Calu3 (cell line): ENCODE measurements at regions not wholly inside any gene's neighbourhood (a gene's known extent, or its start where the extent isn't known, plus 50 kb on each side); places are given as distances from the start of the nearest gene placed in this dataset.

Experiments used
- BruUV-seq: library from RNA; stranded (reverse); fragments of 400-500 nt; replicated peaks from 2 replicates; lab custom pipeline; 2021; lab: Mats Ljungman, UMichigan
- CTCF ChIA-PET: fragments of 300-600 bp; sonication (Branson Sonifier 250); formaldehyde crosslinking; loops from one replicate; lab custom pipeline; 2022; ENCODE audit warnings: antibody characterized with exemption; lab: Charles Lee
- DNase-seq: peaks from one replicate; pipeline ENCODE4 v3.0.0; 2022
- H3K27ac Mint-ChIP-seq: one replicate; pipeline ENCODE4 v1.8.0; 2022; ENCODE audit warnings: mixed read lengths; ENCODE audit not compliant: unreplicated experiment
- H3K27me3 Mint-ChIP-seq: one replicate; pipeline ENCODE4 v1.8.0; 2022; ENCODE audit warnings: mixed read lengths; ENCODE audit not compliant: unreplicated experiment
- H3K36me3 Mint-ChIP-seq: one replicate; pipeline ENCODE4 v1.8.0; 2022; ENCODE audit warnings: mild to moderate bottlenecking, moderate library complexity, mixed read lengths; ENCODE audit not compliant: insufficient read depth, unreplicated experiment
- H3K4me1 Mint-ChIP-seq: one replicate; pipeline ENCODE4 v1.8.0; 2022; ENCODE audit warnings: mild to moderate bottlenecking, low read depth, mixed read lengths; ENCODE audit not compliant: unreplicated experiment
- H3K4me3 Mint-ChIP-seq: one replicate; pipeline ENCODE4 v1.8.0; 2022; ENCODE audit warnings: mild to moderate bottlenecking, low read depth, moderate library complexity, mixed read lengths; ENCODE audit not compliant: unreplicated experiment
- H3K9me3 Mint-ChIP-seq: one replicate; pipeline ENCODE4 v1.8.0; 2022; ENCODE audit warnings: low read depth, mixed read lengths; ENCODE audit not compliant: unreplicated experiment
- intact Hi-C: fragments of 100-400 bp; cut with micrococcal nuclease; formaldehyde crosslinking; loops from one replicate; pipeline ENCODE4 v1.10.0; 2022; ENCODE audit not compliant: unreplicated experiment
- TF ChIP-seq, protein P1 (sequence below): fragments of 200-600 bp; IDR thresholded peaks from one replicate; pipeline ENCODE4 v1.8.0; 2022; ENCODE audit warnings: antibody characterized with exemption; ENCODE audit not compliant: unreplicated experiment

DNA sequence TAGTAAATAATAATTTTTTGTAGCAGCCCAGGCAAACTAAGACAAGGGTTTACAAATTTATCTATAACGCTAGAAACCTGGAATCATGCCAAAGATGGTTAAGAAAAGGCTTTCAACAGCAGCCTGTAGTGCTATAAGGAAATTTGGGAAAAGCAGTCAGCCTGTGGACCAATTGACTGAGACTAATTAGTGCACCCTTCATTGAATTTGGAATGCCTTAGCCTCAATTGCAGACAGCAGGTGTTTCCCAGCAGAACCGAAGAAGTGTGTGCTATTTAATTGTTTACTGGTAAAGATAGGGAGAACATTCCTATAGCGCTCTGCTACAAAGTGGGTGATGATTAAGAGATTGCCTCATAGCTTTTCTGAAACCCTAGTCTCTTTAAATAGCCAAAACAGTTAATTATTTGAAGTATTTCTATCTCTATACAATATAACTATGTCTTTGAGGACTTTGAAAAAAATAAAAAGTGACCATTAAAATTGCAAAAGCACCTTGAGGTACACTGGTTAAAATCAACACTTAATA, 1884.3 kb upstream of the PCDH20 start:
- CTCF ChIA-PET: no interaction called here
- no peak for DNase-seq

DNA sequence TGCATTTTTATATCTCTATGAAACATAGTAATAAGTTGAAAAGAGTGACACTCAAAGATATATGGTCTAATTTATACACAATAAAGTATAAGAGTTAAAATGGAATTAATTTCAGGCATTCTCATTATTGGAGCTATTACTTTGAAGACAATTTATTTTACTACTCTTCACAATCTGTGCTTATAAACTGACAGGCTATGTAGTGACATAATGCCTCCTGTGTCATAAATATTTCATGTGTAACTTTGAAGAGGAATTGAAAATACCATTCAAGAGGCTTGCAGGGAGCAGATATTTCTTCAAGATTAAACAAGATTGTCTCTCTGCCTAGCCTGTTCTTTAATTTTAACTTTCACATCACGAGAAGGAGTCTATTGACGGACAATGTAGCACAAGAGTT, 1881.5 kb upstream of the PCDH20 start:
- H3K4me3 Mint-ChIP-seq: no peak overlapping the region
- no TSS peak for BruUV-seq
- no peaks in the 10 kb centered on the region for H3K4me1 Mint-ChIP-seq
- H3K27me3 Mint-ChIP-seq: no peaks in the 10 kb centered on the region
- H3K27ac Mint-ChIP-seq: no peak overlapping the region
- CTCF ChIA-PET: no interaction called here
- intact Hi-C loops: no loop called here
- no peak for DNase-seq
- TF ChIP-seq, protein P1, sequence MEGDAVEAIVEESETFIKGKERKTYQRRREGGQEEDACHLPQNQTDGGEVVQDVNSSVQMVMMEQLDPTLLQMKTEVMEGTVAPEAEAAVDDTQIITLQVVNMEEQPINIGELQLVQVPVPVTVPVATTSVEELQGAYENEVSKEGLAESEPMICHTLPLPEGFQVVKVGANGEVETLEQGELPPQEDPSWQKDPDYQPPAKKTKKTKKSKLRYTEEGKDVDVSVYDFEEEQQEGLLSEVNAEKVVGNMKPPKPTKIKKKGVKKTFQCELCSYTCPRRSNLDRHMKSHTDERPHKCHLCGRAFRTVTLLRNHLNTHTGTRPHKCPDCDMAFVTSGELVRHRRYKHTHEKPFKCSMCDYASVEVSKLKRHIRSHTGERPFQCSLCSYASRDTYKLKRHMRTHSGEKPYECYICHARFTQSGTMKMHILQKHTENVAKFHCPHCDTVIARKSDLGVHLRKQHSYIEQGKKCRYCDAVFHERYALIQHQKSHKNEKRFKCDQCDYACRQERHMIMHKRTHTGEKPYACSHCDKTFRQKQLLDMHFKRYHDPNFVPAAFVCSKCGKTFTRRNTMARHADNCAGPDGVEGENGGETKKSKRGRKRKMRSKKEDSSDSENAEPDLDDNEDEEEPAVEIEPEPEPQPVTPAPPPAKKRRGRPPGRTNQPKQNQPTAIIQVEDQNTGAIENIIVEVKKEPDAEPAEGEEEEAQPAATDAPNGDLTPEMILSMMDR: no peak
- no peaks in the 10 kb centered on the region for H3K9me3 Mint-ChIP-seq
- H3K36me3 Mint-ChIP-seq: no peaks in the 10 kb centered on the region

More for the DNA sequence above, 1884.3 kb upstream of the PCDH20 start:
- Mint-ChIP-seq H3K4me3 (no peak overlapping the region), H3K9me3 (no peaks in the 10 kb centered on the region), H3K27ac (no peak overlapping the region), H3K36me3 (no peaks in the 10 kb centered on the region), H3K4me1 (no peaks in the 10 kb centered on the region), H3K27me3 (no peaks in the 10 kb centered on the region)
- TF ChIP-seq, protein P1: no peak
- intact Hi-C loops: no loop called here
- no TSS peak for BruUV-seq

DNA sequence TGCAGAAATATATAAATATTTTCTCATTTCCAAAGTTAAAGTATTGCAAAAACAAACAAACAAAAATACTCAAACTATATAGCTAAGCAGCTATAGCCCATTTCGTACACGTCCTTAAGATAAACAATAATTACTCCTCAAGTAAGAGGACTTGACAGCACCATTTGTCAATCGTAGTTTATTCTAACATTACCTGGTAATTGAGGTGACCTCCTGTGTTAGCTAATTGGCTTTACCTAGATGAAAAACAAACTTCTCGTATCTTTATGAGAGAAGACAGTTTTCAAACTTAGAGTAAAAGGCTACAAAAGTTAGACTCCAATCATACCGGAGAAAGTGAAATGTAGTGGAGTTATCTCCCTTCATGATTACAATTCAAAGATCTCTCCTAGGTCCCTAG, 1876.1 kb upstream of the PCDH20 start:
- no peaks in the 10 kb centered on the region for H3K4me1 Mint-ChIP-seq
- no TSS peak for BruUV-seq
- no peak overlapping the region for H3K27ac Mint-ChIP-seq
- H3K4me3 Mint-ChIP-seq: no peak overlapping the region
- no peaks in the 10 kb centered on the region for H3K36me3 Mint-ChIP-seq
- intact Hi-C loops: no loop called here
- TF ChIP-seq, protein P1: no peak
- H3K27me3 Mint-ChIP-seq: no peaks in the 10 kb centered on the region
- CTCF ChIA-PET: no interaction called here
- DNase-seq: no peak
- no peaks in the 10 kb centered on the region for H3K9me3 Mint-ChIP-seq

GRCh38 chr13:63288576-63288975, 1872.9 kb upstream of the PCDH20 start:
- H3K4me3 Mint-ChIP-seq: no peak overlapping the region
- intact Hi-C loops: no loop called here
- no peak for DNase-seq
- H3K36me3 Mint-ChIP-seq: no peaks in the 10 kb centered on the region
- no peaks in the 10 kb centered on the region for H3K27me3 Mint-ChIP-seq
- no TSS peak for BruUV-seq
- no peaks in the 10 kb centered on the region for H3K9me3 Mint-ChIP-seq
- CTCF ChIA-PET: no interaction called here
- TF ChIP-seq, protein P1: no peak
- H3K4me1 Mint-ChIP-seq: no peaks in the 10 kb centered on the region
- no peak overlapping the region for H3K27ac Mint-ChIP-seq
